Spleen (tissue), 7 donors: ENCODE measurements at regions not wholly inside any gene's neighbourhood (a gene's known extent, or its start where the extent isn't known, plus 50 kb on each side); places are given as distances from the start of the nearest gene placed in this dataset.

ENCODE experiments used
- POLR2A ChIP-seq, 3 donors: fragments of 450-650 bp; IDR thresholded peaks; one replicate each; pipeline ENCODE4 v1.5.1; 2017; ENCODE audit warnings: antibody characterized with exemption in 3 of 3, mild to moderate bottlenecking in 1 of 3
- TF ChIP-seq, protein P1 (sequence below), 11 experiments: fragments of 200-600 bp in 7 of 11; fragments of 450-650 bp in 4 of 11; sonication (generic) in 4 of 11; IDR thresholded peaks in 8 of 11; conservative IDR thresholded peaks in 3 of 11; 1 replicate in 7 of 11; 2 replicates in 4 of 11; pipeline versions ENCODE4 v1.4.0 to v1.8.0; 2016 to 2021; ENCODE audit warnings: antibody characterized with exemption in 11 of 11, inconsistent platforms in 4 of 11, mild to moderate bottlenecking in 1 of 11
- donor health status: DM: no; HTN: no; CAD: no; lungs with moderate emphysema.
- donor health status: DM: no; HTN: no; CAD: no.
- donor health status: DM: no; HTN: no; CAD: no.

GRCh38 chr2:83784947-83785346 is 674.1 kb downstream of the SUCLG1 start:
- TF ChIP-seq, protein P1, sequence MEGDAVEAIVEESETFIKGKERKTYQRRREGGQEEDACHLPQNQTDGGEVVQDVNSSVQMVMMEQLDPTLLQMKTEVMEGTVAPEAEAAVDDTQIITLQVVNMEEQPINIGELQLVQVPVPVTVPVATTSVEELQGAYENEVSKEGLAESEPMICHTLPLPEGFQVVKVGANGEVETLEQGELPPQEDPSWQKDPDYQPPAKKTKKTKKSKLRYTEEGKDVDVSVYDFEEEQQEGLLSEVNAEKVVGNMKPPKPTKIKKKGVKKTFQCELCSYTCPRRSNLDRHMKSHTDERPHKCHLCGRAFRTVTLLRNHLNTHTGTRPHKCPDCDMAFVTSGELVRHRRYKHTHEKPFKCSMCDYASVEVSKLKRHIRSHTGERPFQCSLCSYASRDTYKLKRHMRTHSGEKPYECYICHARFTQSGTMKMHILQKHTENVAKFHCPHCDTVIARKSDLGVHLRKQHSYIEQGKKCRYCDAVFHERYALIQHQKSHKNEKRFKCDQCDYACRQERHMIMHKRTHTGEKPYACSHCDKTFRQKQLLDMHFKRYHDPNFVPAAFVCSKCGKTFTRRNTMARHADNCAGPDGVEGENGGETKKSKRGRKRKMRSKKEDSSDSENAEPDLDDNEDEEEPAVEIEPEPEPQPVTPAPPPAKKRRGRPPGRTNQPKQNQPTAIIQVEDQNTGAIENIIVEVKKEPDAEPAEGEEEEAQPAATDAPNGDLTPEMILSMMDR (IDR thresholded peaks at IDR 0.05 in 8 of 11, conservative IDR thresholded peaks at IDR 0.05 in 3 of 11): no peak
- TF ChIP-seq POLR2A (IDR thresholded peaks at IDR 0.05): no peak
